Lung (tissue), 11 donors: ENCODE measurements at regions not wholly inside any gene's neighbourhood (a gene's known extent, or its start where the extent isn't known, plus 50 kb on each side); places are given as distances from the start of the nearest gene placed in this dataset.

Experiments used
- ATAC-seq: fragments of 200-7000 bp; cut with Tn5 transposase; one replicate; pipeline ENCODE4 v1.9.1; 2020; ENCODE audit warnings: moderate number of reproducible peaks; ENCODE audit not compliant: insufficient read depth, low FRiP score
- DNase-seq, 3 donors: peaks; one replicate each; pipeline ENCODE4 v3.0.0-alpha.2; 2013 to 2017
- H3K27ac ChIP-seq, 2 donors: one replicate each; pipeline ENCODE4 v1.5.1; 2013; ENCODE audit warnings: mild to moderate bottlenecking in 2 of 2, moderate library complexity in 2 of 2, control low read depth in 1 of 2, inconsistent platforms in 1 of 2, low read depth in 1 of 2, low read length in 1 of 2
- H3K27me3 ChIP-seq, 3 donors: one replicate each; pipeline ENCODE4 v1.5.1; 2013; ENCODE audit warnings: low read length in 2 of 3; ENCODE audit not compliant: control insufficient read depth in 3 of 3, insufficient read depth in 3 of 3
- H3K36me3 ChIP-seq, 4 donors: one replicate each; pipeline ENCODE4 v1.5.1; 2013; ENCODE audit warnings: low read length in 4 of 4, mild to moderate bottlenecking in 1 of 4, moderate library complexity in 1 of 4; ENCODE audit not compliant: control insufficient read depth in 4 of 4, insufficient read depth in 4 of 4
- H3K4me1 ChIP-seq, 5 donors: one replicate each; pipeline ENCODE4 v1.5.1; 2013; ENCODE audit warnings: low read length in 5 of 5, mild to moderate bottlenecking in 2 of 5, moderate library complexity in 1 of 5; ENCODE audit not compliant: control insufficient read depth in 5 of 5, insufficient read depth in 5 of 5
- H3K4me3 ChIP-seq: one replicate; pipeline ENCODE4 v1.5.1; 2013; ENCODE audit warnings: mild to moderate bottlenecking, control low read depth, moderate library complexity
- H3K9ac ChIP-seq, 2 donors: one replicate each; pipeline ENCODE4 v1.5.1; 2013; ENCODE audit warnings: low read length in 2 of 2, control low read depth in 1 of 2; ENCODE audit not compliant: insufficient read depth in 1 of 2
- H3K9me3 ChIP-seq, 4 donors: one replicate each; pipeline ENCODE4 v1.5.1; 2013; ENCODE audit warnings: low read length in 3 of 4, mild to moderate bottlenecking in 1 of 4, moderate library complexity in 1 of 4; ENCODE audit not compliant: control insufficient read depth in 4 of 4, insufficient read depth in 3 of 4
- WGBS, 2 donors: extraction: QIAGEN DNeasy Blood & Tissue Kit; methylation state at CpG; one replicate each; pipeline ENCODE4 v1.1.7; 2013; 5-methylcytosine and 5-hydroxymethylcytosine counted together
- TF ChIP-seq, protein P1 (sequence below): IDR thresholded peaks from 2 replicates; pipeline ENCODE4 v1.5.1; 2012; ENCODE audit warnings: mild to moderate bottlenecking; ENCODE audit errors: control extremely low read depth, extremely low read depth
- donor health status: control.
- donor health status: control.
- donor health status: Bipolar disorder and iron deficiency.
- donor health status: healthy.
- donor health status: DM: yes; HTN: yes; CAD: no.

DNA sequence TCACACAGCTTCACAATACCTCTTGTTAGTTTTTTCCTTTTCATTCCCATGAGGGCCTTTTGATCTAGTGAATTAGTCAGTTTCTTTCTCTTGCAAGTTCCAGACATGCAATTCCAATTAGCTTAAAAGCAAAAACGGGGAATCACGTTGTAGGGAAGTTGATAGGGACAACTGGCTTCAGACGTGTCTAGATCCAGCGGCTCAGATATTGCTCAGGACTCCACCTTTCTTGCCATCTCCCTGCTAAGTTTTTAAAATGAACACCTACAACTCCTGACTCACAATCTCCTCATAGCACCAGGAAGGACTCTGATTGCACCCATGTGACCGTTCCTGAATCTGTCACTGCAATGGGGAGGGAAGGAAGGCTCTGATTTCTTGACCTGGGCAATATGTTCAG, 63.8 kb upstream of the ARHGAP29 start:
- Histone ChIP-seq H3K9ac (no peak overlapping the region), H3K9me3 (peaks cover 0 to 4% (median 0%) of the 10 kb centered on the region in 4 donors), H3K27me3 (no peaks in the 10 kb centered on the region), H3K27ac (peak overlapping the region; percentile 32 to 72), H3K4me3 (no peak overlapping the region), H3K36me3 (no peaks in the 10 kb centered on the region), H3K4me1 (peaks cover 3 to 26% (median 10%) of the 10 kb centered on the region in 5 donors)
- 75 to 78% methylated on average over 5 of the region's 5 CpGs for WGBS, 2 donors
- ATAC-seq, result no peak
- no peak for DNase-seq
- TF ChIP-seq, protein P1, sequence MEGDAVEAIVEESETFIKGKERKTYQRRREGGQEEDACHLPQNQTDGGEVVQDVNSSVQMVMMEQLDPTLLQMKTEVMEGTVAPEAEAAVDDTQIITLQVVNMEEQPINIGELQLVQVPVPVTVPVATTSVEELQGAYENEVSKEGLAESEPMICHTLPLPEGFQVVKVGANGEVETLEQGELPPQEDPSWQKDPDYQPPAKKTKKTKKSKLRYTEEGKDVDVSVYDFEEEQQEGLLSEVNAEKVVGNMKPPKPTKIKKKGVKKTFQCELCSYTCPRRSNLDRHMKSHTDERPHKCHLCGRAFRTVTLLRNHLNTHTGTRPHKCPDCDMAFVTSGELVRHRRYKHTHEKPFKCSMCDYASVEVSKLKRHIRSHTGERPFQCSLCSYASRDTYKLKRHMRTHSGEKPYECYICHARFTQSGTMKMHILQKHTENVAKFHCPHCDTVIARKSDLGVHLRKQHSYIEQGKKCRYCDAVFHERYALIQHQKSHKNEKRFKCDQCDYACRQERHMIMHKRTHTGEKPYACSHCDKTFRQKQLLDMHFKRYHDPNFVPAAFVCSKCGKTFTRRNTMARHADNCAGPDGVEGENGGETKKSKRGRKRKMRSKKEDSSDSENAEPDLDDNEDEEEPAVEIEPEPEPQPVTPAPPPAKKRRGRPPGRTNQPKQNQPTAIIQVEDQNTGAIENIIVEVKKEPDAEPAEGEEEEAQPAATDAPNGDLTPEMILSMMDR, result no peak

DNA sequence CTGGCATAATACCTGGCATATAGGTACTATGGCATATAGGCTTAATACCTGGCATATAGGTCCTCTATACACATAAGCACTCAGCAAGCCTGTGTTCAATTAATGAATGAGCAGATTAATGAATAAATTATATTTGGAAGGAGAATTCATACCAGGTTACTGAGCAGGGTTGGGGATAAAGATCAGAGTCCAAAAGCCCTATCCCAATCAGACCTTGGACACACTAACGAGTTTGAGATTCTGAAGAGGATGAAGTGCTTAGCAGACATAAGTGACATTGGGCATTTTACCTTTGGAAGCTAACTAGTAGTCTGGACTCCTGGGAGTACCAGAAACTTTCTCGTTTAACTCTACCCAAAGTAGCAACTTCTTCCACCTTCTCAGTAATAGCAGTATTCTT, 63.3 kb upstream of the ARHGAP29 start:
- DNase-seq (no peak), ATAC-seq (no peak)
- peaks cover 0 to 4% (median 0%) of the 10 kb centered on the region in 4 donors for H3K9me3 ChIP-seq
- no peak overlapping the region for H3K9ac ChIP-seq
- no peak overlapping the region for H3K4me3 ChIP-seq
- WGBS, 2 donors, result 80 to 94% methylated on average over 2 of the region's 2 CpGs
- H3K27ac ChIP-seq, result peak overlapping the region in 1 of 2 donors; percentile 72
- no peaks in the 10 kb centered on the region for H3K36me3 ChIP-seq
- TF ChIP-seq, protein P1, result no peak
- H3K27me3 ChIP-seq, result no peaks in the 10 kb centered on the region
- peaks cover 3 to 27% (median 10%) of the 10 kb centered on the region in 5 donors for H3K4me1 ChIP-seq

DNA sequence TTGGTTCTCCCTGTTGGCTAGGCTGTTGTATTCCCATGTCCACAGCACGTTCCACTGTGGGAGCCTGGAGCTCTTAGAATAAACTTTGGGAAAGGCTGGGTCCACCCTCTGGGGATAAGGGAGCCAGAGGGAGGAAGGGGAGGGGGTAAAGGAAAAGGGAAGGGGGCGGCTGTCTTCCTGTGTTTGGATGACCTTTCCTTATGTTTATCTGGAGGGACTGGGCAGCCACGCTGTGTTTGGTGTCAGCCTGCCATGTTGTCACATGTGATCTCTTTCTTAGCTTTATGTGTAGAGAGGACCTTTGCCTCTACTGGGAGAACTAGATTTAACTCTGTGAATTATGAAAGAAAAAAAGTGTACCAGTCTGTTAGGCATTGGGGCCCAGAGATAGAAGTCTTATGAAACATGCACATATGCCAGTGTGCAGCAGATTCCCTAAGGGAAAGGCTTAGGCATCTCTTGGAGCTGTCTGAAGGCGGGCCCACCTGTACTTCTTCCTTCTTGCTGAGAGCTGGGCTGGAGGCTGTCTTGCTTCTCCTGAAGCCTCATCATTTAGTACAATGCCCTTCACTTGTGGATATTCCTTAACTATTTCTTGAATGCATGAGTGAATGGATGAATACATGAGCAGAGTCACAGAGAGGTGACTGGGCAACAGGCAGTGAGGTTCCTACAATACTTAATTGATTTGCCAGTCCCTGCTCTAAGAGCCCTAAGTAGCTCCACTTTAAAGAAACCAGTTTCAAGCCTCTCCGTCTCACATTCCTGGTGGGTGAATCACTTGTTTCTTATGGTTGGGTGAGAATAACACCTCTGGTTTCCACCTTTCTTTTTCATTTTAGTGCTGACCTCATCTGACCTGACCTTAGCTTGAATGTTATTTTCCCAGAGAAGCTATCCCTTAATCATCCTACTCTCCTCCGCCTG, 62.5 kb upstream of the ARHGAP29 start:
- DNase-seq (peak; percentile 48 to 78 (median 61)), ATAC-seq (peak; percentile 65)
- Histone ChIP-seq H3K36me3 (no peaks in the 10 kb centered on the region), H3K27me3 (no peaks in the 10 kb centered on the region), H3K4me1 (peaks cover 3 to 33% (median 11%) of the 10 kb centered on the region in 5 donors), H3K4me3 (no peak overlapping the region), H3K9me3 (peaks cover 0 to 4% (median 0%) of the 10 kb centered on the region in 4 donors), H3K27ac (peak overlapping the region; percentile 72 to 87), H3K9ac (no peak overlapping the region)
- TF ChIP-seq, protein P1, result no peak
- WGBS, 2 donors, result 62 to 71% methylated on average over 6 of the region's 6 CpGs
